Omental fat pad (tissue), 3 donors: ENCODE measurements at regions not wholly inside any gene's neighbourhood (a gene's known extent, or its start where the extent isn't known, plus 50 kb on each side); places are given as distances from the start of the nearest gene placed in this dataset.

Source experiments
- ATAC-seq: fragments of 150-250 bp; one replicate; pipeline ENCODE4 v1.9.1; 2016; ENCODE audit warnings: mild to moderate bottlenecking, moderate library complexity; ENCODE audit not compliant: low FRiP score
- DNase-seq: peaks from one replicate; pipeline ENCODE4 v3.0.0-alpha.2; 2019; ENCODE audit warnings: low spot score
- TF ChIP-seq, protein P1 (sequence below), 3 donors: fragments of 450-650 bp; IDR thresholded peaks; one replicate each; pipeline ENCODE4 v1.5.1; 2016 to 2017; ENCODE audit warnings: antibody characterized with exemption in 3 of 3, mild to moderate bottlenecking in 3 of 3, moderate library complexity in 2 of 3

DNA sequence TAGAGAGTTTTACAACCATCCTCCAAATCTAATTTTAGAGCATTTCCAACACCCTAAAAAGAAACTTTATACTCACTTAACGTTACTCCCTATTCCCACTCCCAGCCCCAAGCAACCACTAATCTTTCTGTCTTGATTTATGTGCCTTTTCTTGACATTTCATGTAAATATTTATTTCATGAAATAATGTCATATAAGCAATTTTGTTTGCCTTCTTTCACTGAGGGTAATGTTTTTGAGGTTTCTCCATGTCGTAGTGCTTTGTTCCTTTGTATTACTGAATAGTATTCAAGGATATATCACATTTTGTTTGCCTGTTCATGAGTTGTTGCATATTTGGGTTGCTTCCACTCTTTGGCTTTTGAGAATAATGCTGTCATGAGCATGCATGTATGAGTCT, 155.4 kb upstream of the PLAAT1 start:
- no peak for ATAC-seq
- TF ChIP-seq, protein P1, sequence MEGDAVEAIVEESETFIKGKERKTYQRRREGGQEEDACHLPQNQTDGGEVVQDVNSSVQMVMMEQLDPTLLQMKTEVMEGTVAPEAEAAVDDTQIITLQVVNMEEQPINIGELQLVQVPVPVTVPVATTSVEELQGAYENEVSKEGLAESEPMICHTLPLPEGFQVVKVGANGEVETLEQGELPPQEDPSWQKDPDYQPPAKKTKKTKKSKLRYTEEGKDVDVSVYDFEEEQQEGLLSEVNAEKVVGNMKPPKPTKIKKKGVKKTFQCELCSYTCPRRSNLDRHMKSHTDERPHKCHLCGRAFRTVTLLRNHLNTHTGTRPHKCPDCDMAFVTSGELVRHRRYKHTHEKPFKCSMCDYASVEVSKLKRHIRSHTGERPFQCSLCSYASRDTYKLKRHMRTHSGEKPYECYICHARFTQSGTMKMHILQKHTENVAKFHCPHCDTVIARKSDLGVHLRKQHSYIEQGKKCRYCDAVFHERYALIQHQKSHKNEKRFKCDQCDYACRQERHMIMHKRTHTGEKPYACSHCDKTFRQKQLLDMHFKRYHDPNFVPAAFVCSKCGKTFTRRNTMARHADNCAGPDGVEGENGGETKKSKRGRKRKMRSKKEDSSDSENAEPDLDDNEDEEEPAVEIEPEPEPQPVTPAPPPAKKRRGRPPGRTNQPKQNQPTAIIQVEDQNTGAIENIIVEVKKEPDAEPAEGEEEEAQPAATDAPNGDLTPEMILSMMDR (IDR thresholded peaks at IDR 0.05), result no peak

DNA sequence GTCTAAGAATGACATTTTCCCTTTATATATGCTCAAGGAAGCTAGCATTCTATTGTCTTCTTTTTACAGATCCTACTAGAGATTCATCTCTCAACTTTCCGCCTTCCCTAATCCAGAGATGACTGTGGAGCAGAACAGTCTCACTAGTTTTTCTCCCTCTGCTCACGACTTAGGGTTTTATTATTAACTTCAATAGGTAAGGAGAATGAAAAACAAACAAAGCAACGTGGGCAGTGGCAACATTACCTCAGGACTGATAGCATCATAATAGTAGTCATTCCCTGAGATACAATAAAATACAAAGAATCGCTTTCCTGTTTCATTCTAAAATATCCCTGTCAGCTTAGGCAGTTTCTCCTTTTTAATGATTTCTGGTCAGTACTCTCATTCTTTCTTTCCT, 154.3 kb upstream of the PLAAT1 start:
- no peak for DNase-seq
- TF ChIP-seq, protein P1 (IDR thresholded peaks at IDR 0.05), result no peak
- ATAC-seq, result no peak

More for the DNA sequence above, 155.4 kb upstream of the PLAAT1 start:
- DNase-seq, result no peak

GRCh38 chr3:193087336-193087735, 153.7 kb upstream of the PLAAT1 start:
- TF ChIP-seq, protein P1 (IDR thresholded peaks at IDR 0.05), result no peak
- no peak for ATAC-seq

GRCh38 chr3:193095366-193095765, 145.7 kb upstream of the PLAAT1 start:
- TF ChIP-seq, protein P1 (IDR thresholded peaks at IDR 0.05), result no peak
- no peak for ATAC-seq

More at GRCh38 chr3:193087336-193087735, 153.7 kb upstream of the PLAAT1 start:
- no peak for DNase-seq

GRCh38 chr3:193096076-193096475, 144.9 kb upstream of the PLAAT1 start:
- TF ChIP-seq, protein P1 (IDR thresholded peaks at IDR 0.05), result no peak
- ATAC-seq (no peak), DNase-seq (no peak)

More at GRCh38 chr3:193095366-193095765, 145.7 kb upstream of the PLAAT1 start:
- no peak for DNase-seq

DNA sequence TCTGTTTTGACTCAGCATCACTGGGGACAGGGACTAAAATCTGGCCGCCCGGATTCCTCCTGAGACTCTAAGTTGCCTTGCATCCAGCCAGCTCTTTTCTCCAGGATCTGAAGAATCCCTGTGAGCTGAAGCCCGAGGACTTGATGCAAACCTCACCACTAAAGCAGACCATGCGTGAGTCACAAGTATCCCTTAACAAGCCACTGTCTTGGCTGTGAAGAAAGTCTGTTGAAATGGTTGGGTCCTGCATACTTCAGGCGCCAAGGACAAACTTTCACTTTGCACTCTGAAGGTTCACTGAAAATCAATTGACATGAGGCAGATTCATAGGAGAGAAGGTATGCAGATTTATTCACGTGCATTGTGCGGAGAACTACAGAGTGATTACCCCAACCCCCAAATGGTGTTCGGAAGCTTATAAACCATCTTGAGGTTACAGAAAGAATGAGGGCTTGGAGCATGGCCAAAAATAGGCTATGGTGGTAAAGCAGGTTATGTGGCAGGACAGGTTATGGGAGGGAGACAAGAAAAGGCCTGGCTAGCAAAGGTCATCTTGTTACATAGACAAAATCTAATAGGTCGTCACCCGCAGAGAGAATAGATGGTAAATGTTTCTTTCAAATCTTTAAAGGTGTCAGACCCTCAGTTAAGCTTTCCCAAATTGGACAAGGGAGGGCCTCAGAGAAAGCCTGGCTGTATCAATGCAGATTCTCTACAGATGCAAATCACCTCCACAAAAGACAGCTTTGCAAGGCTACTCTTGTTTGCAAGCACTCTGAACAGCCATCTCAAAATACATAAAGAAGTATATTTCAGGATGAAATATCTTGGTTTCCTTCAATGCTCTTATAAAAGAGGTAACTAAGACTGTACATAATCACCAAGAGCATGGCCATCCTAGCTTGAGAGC, 126.3 kb upstream of the PLAAT1 start:
- DNase-seq (no peak), ATAC-seq (no peak)
- TF ChIP-seq, protein P1 (IDR thresholded peaks at IDR 0.05), result no peak

DNA sequence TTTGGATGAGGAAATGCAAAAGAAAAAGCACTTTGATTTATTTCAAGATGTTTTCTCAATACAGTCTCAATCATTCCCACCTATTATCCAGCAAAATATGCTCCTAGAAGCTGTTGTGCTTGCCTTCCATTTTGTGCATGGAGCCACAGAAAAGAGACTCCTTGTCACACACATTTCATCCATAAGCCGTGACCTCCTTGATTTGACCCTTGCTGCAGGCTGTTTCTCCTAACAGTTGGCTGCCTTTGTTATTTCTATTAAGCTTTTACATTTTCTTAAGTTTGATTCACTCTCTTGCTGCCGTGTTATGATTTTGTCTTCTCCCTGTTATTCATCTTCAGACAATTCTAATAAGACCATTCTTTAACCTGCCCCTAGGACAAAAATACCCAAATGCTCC, 124.2 kb upstream of the PLAAT1 start:
- DNase-seq (no peak), ATAC-seq (no peak)
- TF ChIP-seq, protein P1 (IDR thresholded peaks at IDR 0.05), result no peak
